B cell (primary cell): ENCODE measurements at regions not wholly inside any gene's neighbourhood (a gene's known extent, or its start where the extent isn't known, plus 50 kb on each side); places are given as distances from the start of the nearest gene placed in this dataset.

ENCODE experiments used
- EZH2 ChIP-seq: IDR thresholded peaks from 2 replicates; pipeline ENCODE4 v1.6.1; 2012; ENCODE audit warnings: borderline replicate concordance, low read depth, mild to moderate bottlenecking, moderate library complexity, low read length; ENCODE audit not compliant: insufficient read depth, poor library complexity, severe bottlenecking
- TF ChIP-seq, protein P1 (sequence below): fragments of 200-600 bp; IDR thresholded peaks from one replicate; pipeline ENCODE4 v1.8.0; 2022; ENCODE audit warnings: antibody characterized with exemption, mild to moderate bottlenecking

DNA sequence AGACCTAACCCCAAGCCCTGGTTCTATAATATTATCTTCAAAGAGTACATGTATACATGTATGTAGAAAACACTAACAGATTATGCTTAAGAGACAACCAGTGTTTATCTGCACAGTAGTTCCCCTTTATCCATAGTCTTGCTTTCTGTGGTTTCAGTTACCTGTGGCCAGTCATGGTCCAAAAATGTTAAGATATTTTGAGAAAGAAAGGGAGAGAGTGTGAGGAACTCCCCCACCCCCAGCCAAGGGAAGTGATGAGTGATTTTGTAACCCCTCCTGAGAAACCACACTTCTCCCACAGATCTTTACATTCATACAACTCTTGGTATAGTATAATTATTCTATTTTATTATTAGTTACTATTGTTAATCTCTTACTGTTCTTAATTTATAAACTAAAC lies 77.3 kb upstream of the CNTN1 start:
- TF ChIP-seq, protein P1, sequence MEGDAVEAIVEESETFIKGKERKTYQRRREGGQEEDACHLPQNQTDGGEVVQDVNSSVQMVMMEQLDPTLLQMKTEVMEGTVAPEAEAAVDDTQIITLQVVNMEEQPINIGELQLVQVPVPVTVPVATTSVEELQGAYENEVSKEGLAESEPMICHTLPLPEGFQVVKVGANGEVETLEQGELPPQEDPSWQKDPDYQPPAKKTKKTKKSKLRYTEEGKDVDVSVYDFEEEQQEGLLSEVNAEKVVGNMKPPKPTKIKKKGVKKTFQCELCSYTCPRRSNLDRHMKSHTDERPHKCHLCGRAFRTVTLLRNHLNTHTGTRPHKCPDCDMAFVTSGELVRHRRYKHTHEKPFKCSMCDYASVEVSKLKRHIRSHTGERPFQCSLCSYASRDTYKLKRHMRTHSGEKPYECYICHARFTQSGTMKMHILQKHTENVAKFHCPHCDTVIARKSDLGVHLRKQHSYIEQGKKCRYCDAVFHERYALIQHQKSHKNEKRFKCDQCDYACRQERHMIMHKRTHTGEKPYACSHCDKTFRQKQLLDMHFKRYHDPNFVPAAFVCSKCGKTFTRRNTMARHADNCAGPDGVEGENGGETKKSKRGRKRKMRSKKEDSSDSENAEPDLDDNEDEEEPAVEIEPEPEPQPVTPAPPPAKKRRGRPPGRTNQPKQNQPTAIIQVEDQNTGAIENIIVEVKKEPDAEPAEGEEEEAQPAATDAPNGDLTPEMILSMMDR = no peak
- TF ChIP-seq EZH2 = no peak
